Activated T-helper 1 cell treated with Interleukin-2 at 50 U/mL for 16 hours (primary cell): ENCODE measurements at regions not wholly inside any gene's neighbourhood (a gene's known extent, or its start where the extent isn't known, plus 50 kb on each side); places are given as distances from the start of the nearest gene placed in this dataset.

Source experiments
- DNase-seq: peaks from one replicate; pipeline ENCODE4 v3.0.0-alpha.2; 2020; ENCODE audit warnings: low read depth

GRCh38 chr3:5069627-5070026 lies 52.5 kb upstream of the ARL8B start:
- DNase-seq = no peak

GRCh38 chr3:5071061-5071460 lies 51.0 kb upstream of the ARL8B start:
- DNase-seq = no peak

GRCh38 chr3:5072100-5072816 lies 49.8 kb upstream of the ARL8B start:
- DNase-seq = no peak
